Smooth muscle cell (in vitro differentiated cells): ENCODE measurements at regions not wholly inside any gene's neighbourhood (a gene's known extent, or its start where the extent isn't known, plus 50 kb on each side); places are given as distances from the start of the nearest gene placed in this dataset.

Experiments used
- DNase-seq: peaks from one replicate; lab custom pipeline; 2025; ENCODE audit not compliant: unreplicated experiment; lab: John Stamatoyannopoulos, UW
- H2AFZ ChIP-seq: fragments of 200-600 bp; sonication (generic); 2 replicates; pipeline ENCODE4 v1.6.0; 2016; ENCODE audit warnings: antibody characterized with exemption, low read depth, mild to moderate bottlenecking
- H3F3A ChIP-seq: fragments of 200-600 bp; sonication (generic); 2 replicates; pipeline ENCODE4 v1.6.0; 2017; ENCODE audit warnings: antibody characterized with exemption, low read depth
- H3K27ac ChIP-seq: fragments of 200-600 bp; sonication (generic); 2 replicates; pipeline ENCODE4 v1.5.1; 2016; ENCODE audit warnings: low read depth, mild to moderate bottlenecking
- H3K27me3 ChIP-seq: fragments of 200-600 bp; sonication (generic); 2 replicates; pipeline ENCODE4 v1.6.1; 2016; ENCODE audit warnings: low read depth, mild to moderate bottlenecking
- H3K36me3 ChIP-seq: fragments of 200-600 bp; sonication (generic); 2 replicates; pipeline ENCODE4 v1.5.1; 2016; ENCODE audit warnings: low read depth
- H3K4me1 ChIP-seq: fragments of 200-600 bp; sonication (generic); 2 replicates; pipeline ENCODE4 v1.5.1; 2016; ENCODE audit warnings: low read depth
- H3K4me2 ChIP-seq: fragments of 200-600 bp; sonication (generic); 2 replicates; pipeline ENCODE4 v1.6.0; 2016; ENCODE audit warnings: mild to moderate bottlenecking
- H3K4me3 ChIP-seq: fragments of 200-600 bp; sonication (generic); 2 replicates; pipeline ENCODE4 v1.5.1; 2016; ENCODE audit warnings: mild to moderate bottlenecking
- H3K79me2 ChIP-seq: fragments of 200-600 bp; sonication (generic); 2 replicates; pipeline ENCODE4 v1.6.0; 2016; ENCODE audit warnings: low read depth, mild to moderate bottlenecking
- H3K9ac ChIP-seq: fragments of 200-600 bp; sonication (generic); 2 replicates; pipeline ENCODE4 v1.6.0; 2016; ENCODE audit warnings: low read depth
- H3K9me3 ChIP-seq: fragments of 200-600 bp; sonication (generic); replicated peaks from 2 replicates; pipeline ENCODE4 v1.5.1; 2016; ENCODE audit warnings: low read depth
- H4K20me1 ChIP-seq: fragments of 200-600 bp; sonication (generic); 2 replicates; pipeline ENCODE4 v1.6.0; 2016; ENCODE audit warnings: low read depth
- WGBS: methylation state at CpG from one replicate; pipeline ENCODE4 v1.1.7; 2016; ENCODE audit warnings: low lambda C conversion rate; 5-methylcytosine and 5-hydroxymethylcytosine counted together
- TF ChIP-seq, protein P1 (sequence below): fragments of 200-600 bp; sonication (generic); IDR thresholded peaks from 2 replicates; pipeline ENCODE4 v1.5.1; 2017; ENCODE audit warnings: borderline replicate concordance, mild to moderate bottlenecking, antibody characterized with exemption; ENCODE audit not compliant: insufficient read depth, poor library complexity, severe bottlenecking

DNA sequence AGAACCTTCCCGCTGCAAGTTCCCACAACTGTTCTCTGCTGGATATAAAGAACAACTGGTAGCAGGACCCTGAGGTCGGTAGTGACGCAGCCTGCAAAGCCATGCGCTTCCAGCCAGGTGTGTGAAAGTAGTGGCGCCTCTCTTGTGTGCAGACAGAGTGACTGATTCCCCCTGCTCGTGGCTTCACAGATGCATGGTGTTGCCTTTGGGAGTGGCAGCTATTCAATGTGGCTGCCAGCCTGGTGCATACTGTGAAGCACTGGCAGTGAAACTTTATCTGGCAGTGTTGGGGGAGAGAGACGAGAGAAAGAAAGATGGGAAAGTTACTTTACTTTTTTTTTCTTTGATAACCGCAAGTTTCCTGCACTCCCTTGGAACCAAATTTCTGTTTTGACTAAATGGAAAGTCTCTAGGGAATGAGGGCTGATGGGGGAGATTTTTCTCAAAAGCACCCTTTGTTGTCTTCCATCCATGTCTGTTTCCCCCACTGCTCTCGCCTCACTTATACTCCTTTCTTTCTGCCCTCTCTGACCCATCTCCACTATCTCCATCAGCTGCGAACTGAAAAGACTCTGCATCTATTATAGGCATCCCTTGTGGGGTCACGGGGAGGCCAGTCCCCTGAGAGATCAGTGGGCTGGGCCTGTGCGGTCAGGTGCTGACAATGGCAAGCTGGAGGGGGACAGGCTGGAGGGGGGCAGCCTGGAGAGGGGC lies 90.0 kb upstream of the TNP1 start:
- no peak overlapping the region for H2AFZ ChIP-seq
- no peaks in the 10 kb centered on the region for H3K9me3 ChIP-seq
- 91% methylated on average over 12 of the region's 12 CpGs for WGBS

DNA sequence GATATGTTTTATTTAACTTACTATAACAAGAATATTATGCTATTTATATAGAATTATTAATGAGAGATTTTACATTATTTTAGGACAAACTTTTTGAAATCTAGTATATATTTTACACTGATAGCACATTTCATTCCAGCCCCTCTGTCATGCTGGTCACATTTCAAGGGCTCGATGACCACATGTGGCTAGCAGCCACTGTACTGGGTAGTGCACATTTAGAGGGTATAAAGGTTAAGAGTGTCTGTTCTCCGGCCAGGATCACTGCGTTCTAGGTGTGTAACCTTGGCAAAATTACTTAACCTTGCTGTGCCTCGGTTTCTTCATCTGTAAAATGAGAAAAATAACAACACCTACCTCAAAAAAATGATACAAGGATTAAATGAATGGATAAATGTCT lies 87.2 kb upstream of the TNP1 start:
- H3K36me3 ChIP-seq, result peaks cover 3% of the 10 kb centered on the region
- no peaks in the 10 kb centered on the region for H3K27me3 ChIP-seq
- H3K9me3 ChIP-seq, result no peaks in the 10 kb centered on the region
- no peaks in the 10 kb centered on the region for H3F3A ChIP-seq
- no peak overlapping the region for H3K4me3 ChIP-seq
- H3K27ac ChIP-seq, result no peak overlapping the region
- WGBS, result 96% methylated on average over 4 of the region's 4 CpGs
- H4K20me1 ChIP-seq, result no peaks in the 10 kb centered on the region
- no peak for DNase-seq
- H3K4me1 ChIP-seq, result no peaks in the 10 kb centered on the region
- no peak overlapping the region for H2AFZ ChIP-seq
- H3K79me2 ChIP-seq, result no peaks in the 10 kb centered on the region
- no peak overlapping the region for H3K9ac ChIP-seq
- TF ChIP-seq, protein P1, sequence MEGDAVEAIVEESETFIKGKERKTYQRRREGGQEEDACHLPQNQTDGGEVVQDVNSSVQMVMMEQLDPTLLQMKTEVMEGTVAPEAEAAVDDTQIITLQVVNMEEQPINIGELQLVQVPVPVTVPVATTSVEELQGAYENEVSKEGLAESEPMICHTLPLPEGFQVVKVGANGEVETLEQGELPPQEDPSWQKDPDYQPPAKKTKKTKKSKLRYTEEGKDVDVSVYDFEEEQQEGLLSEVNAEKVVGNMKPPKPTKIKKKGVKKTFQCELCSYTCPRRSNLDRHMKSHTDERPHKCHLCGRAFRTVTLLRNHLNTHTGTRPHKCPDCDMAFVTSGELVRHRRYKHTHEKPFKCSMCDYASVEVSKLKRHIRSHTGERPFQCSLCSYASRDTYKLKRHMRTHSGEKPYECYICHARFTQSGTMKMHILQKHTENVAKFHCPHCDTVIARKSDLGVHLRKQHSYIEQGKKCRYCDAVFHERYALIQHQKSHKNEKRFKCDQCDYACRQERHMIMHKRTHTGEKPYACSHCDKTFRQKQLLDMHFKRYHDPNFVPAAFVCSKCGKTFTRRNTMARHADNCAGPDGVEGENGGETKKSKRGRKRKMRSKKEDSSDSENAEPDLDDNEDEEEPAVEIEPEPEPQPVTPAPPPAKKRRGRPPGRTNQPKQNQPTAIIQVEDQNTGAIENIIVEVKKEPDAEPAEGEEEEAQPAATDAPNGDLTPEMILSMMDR, result no peak
- no peak overlapping the region for H3K4me2 ChIP-seq

More for the DNA sequence above, 90.0 kb upstream of the TNP1 start:
- no peaks in the 10 kb centered on the region for H3K27me3 ChIP-seq
- no peaks in the 10 kb centered on the region for H4K20me1 ChIP-seq
- H3K27ac ChIP-seq, result no peak overlapping the region
- H3K4me1 ChIP-seq, result no peaks in the 10 kb centered on the region
- no peaks in the 10 kb centered on the region for H3K79me2 ChIP-seq
- H3K9ac ChIP-seq, result no peak overlapping the region
- H3K36me3 ChIP-seq, result peaks cover 4% of the 10 kb centered on the region
- no peak overlapping the region for H3K4me3 ChIP-seq
- TF ChIP-seq, protein P1, result no peak
- H3K4me2 ChIP-seq, result no peak overlapping the region
- no peak for DNase-seq
- no peaks in the 10 kb centered on the region for H3F3A ChIP-seq

DNA sequence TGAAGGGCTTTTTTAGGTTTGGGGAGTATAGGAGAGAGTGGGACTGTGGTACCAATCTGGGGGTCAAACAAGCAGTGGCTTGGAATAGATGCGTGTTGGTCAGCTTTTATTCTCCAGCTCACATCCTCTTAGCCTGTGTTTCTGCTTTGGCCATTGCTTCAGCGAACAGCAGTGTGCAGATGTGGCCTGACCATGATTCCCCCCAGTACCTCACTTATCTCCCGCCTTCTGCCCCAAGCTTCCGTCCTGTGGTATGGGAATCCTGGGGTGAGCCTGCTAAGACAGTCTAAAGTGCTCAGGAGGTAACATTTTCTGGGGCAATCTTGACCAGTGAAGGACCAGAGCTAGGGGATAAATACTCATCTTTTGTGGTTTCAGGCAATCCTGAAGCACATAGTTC lies 84.9 kb upstream of the TNP1 start:
- Histone ChIP-seq H3K36me3 (no peaks in the 10 kb centered on the region), H4K20me1 (no peaks in the 10 kb centered on the region), H3K4me3 (no peak overlapping the region), H3K27me3 (no peaks in the 10 kb centered on the region), H2AFZ (no peak overlapping the region), H3F3A (no peaks in the 10 kb centered on the region), H3K4me1 (no peaks in the 10 kb centered on the region), H3K9ac (no peak overlapping the region), H3K9me3 (no peaks in the 10 kb centered on the region), H3K4me2 (no peak overlapping the region), H3K27ac (no peak overlapping the region), H3K79me2 (no peaks in the 10 kb centered on the region)
- TF ChIP-seq, protein P1, result no peak
- DNase-seq, result no peak
- 58% methylated on average over 4 of the region's 4 CpGs for WGBS

DNA sequence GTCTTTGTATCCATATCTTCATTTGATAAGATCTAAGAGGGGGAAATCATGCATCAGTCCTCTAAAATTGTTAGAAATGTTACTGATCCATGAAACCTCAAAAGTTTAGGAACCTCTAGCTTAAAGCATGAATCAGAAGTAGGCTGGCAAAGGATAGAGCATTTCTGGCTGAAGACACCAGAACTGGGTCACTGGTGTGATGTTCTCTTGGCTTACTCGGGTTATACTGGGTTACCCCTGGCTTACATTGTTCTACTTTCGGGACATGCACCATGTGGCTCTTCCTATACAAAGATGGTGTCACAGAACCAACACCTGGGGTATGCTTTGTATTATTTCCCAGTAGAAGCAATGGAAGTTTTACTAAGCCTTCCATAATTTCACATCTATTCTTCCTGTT lies 83.2 kb upstream of the TNP1 start:
- no peak overlapping the region for H3K4me3 ChIP-seq
- H3F3A ChIP-seq, result no peaks in the 10 kb centered on the region
- DNase-seq, result no peak
- 92% methylated on average over 2 of the region's 2 CpGs for WGBS
- H3K79me2 ChIP-seq, result no peaks in the 10 kb centered on the region
- no peaks in the 10 kb centered on the region for H4K20me1 ChIP-seq
- TF ChIP-seq, protein P1, result no peak
- H3K27me3 ChIP-seq, result no peaks in the 10 kb centered on the region
- no peaks in the 10 kb centered on the region for H3K4me1 ChIP-seq
- no peaks in the 10 kb centered on the region for H3K9me3 ChIP-seq
- no peak overlapping the region for H3K4me2 ChIP-seq
- H2AFZ ChIP-seq, result no peak overlapping the region
- H3K27ac ChIP-seq, result no peak overlapping the region
- no peaks in the 10 kb centered on the region for H3K36me3 ChIP-seq
- no peak overlapping the region for H3K9ac ChIP-seq
